ENCODE measurements at regions not wholly inside any gene's neighbourhood (a gene's known extent, or its start where the extent isn't known, plus 50 kb on each side); places are given as distances from the start of the nearest gene placed in this dataset.

GRCh38 chr14:101454229-101454628, 107.1 kb upstream of the DIO3 start:
- no peak overlapping the region for H3K27ac ChIP-seq

DNA sequence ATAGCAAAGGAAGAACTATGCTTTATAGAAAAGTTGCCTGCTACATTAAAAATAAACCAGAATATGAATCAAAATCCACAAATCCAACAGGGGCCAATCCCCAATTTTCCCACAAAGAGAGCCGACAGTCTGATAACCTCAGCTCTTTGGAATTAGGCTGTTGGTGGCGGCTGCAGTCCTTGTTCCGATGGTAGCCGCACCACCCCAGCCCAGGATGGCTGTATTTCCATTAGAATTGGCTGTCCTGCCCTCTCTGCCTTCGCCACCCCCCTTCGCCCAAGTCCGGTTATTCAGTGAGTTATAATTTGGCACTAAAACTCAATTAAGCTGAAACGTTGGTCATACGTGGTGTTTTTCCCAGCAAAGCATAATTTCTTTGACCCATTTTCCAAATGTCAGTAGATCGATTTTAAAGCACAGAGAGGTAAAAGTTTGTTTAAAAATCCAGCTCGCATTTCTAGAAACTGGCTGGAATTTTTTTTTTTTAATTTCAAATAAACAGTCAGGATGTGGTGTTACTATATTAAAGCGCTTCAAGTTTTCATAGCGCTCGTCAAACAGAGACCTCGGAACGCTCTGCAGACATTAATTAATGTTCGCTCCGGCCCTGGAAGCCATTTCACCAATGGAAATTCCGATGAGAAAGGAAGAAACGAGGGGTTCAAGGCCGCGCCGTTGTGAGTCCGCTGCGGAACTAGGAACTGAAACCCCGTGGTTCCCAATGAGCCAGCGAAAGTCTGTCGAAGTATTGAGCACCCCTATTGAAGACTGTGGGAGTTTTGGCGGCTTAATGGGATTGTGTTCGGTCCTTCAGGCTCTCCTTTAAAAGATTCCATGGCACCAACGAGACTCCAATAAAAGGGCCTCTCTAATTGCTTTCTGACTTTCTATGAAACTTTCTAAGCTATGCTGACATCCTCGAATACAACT, 104.8 kb upstream of the DIO3 start:
- H3K27ac ChIP-seq: no peak overlapping the region
- TF ChIP-seq, protein P1, sequence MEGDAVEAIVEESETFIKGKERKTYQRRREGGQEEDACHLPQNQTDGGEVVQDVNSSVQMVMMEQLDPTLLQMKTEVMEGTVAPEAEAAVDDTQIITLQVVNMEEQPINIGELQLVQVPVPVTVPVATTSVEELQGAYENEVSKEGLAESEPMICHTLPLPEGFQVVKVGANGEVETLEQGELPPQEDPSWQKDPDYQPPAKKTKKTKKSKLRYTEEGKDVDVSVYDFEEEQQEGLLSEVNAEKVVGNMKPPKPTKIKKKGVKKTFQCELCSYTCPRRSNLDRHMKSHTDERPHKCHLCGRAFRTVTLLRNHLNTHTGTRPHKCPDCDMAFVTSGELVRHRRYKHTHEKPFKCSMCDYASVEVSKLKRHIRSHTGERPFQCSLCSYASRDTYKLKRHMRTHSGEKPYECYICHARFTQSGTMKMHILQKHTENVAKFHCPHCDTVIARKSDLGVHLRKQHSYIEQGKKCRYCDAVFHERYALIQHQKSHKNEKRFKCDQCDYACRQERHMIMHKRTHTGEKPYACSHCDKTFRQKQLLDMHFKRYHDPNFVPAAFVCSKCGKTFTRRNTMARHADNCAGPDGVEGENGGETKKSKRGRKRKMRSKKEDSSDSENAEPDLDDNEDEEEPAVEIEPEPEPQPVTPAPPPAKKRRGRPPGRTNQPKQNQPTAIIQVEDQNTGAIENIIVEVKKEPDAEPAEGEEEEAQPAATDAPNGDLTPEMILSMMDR (IDR thresholded peaks at IDR 0.05): no peak
- no peak for TF ChIP-seq ZFX (IDR thresholded peaks at IDR 0.05; ENCODE audit: borderline replicate concordance)

More at GRCh38 chr14:101454229-101454628, 107.1 kb upstream of the DIO3 start:
- TF ChIP-seq, protein P1 (IDR thresholded peaks at IDR 0.05): no peak
- TF ChIP-seq ZFX (IDR thresholded peaks at IDR 0.05; ENCODE audit: borderline replicate concordance): no peak

- TF ChIP-seq ZFX (IDR thresholded peaks at IDR 0.05; ENCODE audit: borderline replicate concordance): no peak
- TF ChIP-seq, protein P1 (IDR thresholded peaks at IDR 0.05): no peak
- H3K27ac ChIP-seq: no peak overlapping the region
Observed at GRCh38 chr14:101457301-101457935, 103.9 kb upstream of the DIO3 start.

DNA sequence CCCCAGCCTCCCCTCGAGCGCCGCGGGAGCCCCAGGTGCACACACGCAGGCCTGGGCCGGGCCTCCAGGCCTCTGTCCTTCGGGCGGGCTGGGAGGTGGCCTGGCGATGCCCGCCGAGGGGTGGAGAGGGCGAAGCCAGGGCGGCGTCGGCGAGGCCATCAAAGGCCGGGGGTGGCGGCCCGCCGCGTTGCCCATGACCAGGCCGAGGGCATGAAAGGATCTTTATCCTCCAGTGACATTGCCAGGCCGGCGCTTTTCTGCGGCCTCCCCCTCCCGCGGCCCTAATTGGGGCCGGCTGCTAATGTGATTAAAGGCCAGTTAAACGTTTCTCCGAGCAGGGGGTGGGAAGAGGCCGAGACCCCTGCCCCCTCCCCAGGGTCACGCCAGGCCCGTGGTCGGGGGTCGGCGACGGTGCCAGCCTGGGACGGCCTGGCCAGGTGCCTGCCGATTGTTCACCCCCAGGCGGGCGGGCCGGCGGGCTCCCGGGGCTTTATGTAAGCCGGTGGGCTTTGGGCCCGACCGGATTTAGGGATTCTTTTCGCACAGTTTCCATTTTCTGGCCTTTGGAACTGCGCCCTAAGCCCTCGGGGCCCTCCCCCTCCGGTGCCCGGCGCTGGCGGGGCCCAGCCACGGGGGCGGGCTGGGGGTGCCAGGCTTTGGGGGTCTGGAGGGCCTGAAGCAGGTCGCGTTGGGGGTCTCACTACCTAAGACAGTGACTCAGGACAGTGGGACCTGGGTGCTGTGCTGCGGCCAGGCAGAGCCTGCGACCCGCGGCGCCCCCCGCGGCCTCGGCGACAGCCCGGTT, 103.2 kb upstream of the DIO3 start:
- H3K27ac ChIP-seq: no peak overlapping the region
- no peak for TF ChIP-seq ZFX (IDR thresholded peaks at IDR 0.05; ENCODE audit: borderline replicate concordance)
- TF ChIP-seq, protein P1 (IDR thresholded peaks at IDR 0.05): no peak

GRCh38 chr14:101458741-101459550, 102.3 kb upstream of the DIO3 start:
- TF ChIP-seq, protein P1 (IDR thresholded peaks at IDR 0.05): no peak
- no peak for TF ChIP-seq ZFX (IDR thresholded peaks at IDR 0.05; ENCODE audit: borderline replicate concordance)
- no peak overlapping the region for H3K27ac ChIP-seq

- TF ChIP-seq, protein P1 (IDR thresholded peaks at IDR 0.05): no peak
- no peak for TF ChIP-seq ZFX (IDR thresholded peaks at IDR 0.05; ENCODE audit: borderline replicate concordance)
- H3K27ac ChIP-seq: no peak overlapping the region
Observed at GRCh38 chr14:101459551-101459900, 101.8 kb upstream of the DIO3 start.

Measured in 22Rv1 (cell line).